SK-N-SH treated with all-trans-retinoic acid at 6 μM for 48 hours (cell line): ENCODE measurements at regions not wholly inside any gene's neighbourhood (a gene's known extent, or its start where the extent isn't known, plus 50 kb on each side); places are given as distances from the start of the nearest gene placed in this dataset.

ENCODE experiments used
- ATAC-seq: fragments of 200-7000 bp; cut with Tn5 transposase; 3 replicates; pipeline ENCODE4 v1.9.1; 2020; ENCODE audit warnings: mild to moderate bottlenecking, moderate library complexity
- ARNTL ChIP-seq: fragments of 450-650 bp; formaldehyde crosslinking; IDR thresholded peaks from 2 replicates; pipeline ENCODE4 v1.5.0; 2020; ENCODE audit warnings: low read depth, mild to moderate bottlenecking, moderate library complexity, borderline replicate concordance
- BACH2 ChIP-seq: fragments of 250-450 bp; sonication (Bioruptor Pico); IDR thresholded peaks from 2 replicates; pipeline ENCODE4 v1.9.0; 2021; ENCODE audit warnings: mild to moderate bottlenecking, borderline replicate concordance
- CSDC2 ChIP-seq: fragments of 250-450 bp; sonication (Bioruptor Pico); IDR thresholded peaks from 2 replicates; pipeline ENCODE4 v1.5.0; 2020; ENCODE audit warnings: mild to moderate bottlenecking, moderate library complexity
- ESRRG ChIP-seq: fragments of 250-450 bp; sonication (Bioruptor Pico); IDR thresholded peaks from 2 replicates; pipeline ENCODE4 v1.6.1; 2021; ENCODE audit warnings: mild to moderate bottlenecking
- GLIS3 ChIP-seq: fragments of 250-450 bp; sonication (Bioruptor Pico); IDR thresholded peaks from 2 replicates; pipeline ENCODE4 v1.5.0; 2020; ENCODE audit warnings: mild to moderate bottlenecking, moderate library complexity
- ISL1 ChIP-seq: fragments of 250-450 bp; sonication (Bioruptor Pico); IDR thresholded peaks from 2 replicates; pipeline ENCODE4 v2.1.2; 2022; ENCODE audit warnings: mild to moderate bottlenecking, moderate library complexity
- OSR1 ChIP-seq: fragments of 250-450 bp; sonication (Bioruptor Pico); IDR thresholded peaks from 2 replicates; pipeline ENCODE4 v1.8.0; 2022; ENCODE audit warnings: moderate library complexity, mild to moderate bottlenecking, inconsistent platforms
- PPARA ChIP-seq: fragments of 250-450 bp; sonication (Bioruptor Pico); IDR thresholded peaks from 2 replicates; pipeline ENCODE4 v1.5.0; 2020; ENCODE audit warnings: mild to moderate bottlenecking, borderline replicate concordance
- RARB ChIP-seq: fragments of 250-450 bp; sonication (Bioruptor Pico); IDR thresholded peaks from 2 replicates; pipeline ENCODE4 v1.8.0; 2021; ENCODE audit warnings: mild to moderate bottlenecking, moderate library complexity
- SNAI2 ChIP-seq: fragments of 250-450 bp; sonication (Bioruptor Pico); IDR thresholded peaks from 2 replicates; pipeline ENCODE4 v1.5.0; 2020; ENCODE audit warnings: mild to moderate bottlenecking, moderate library complexity
- TCF4 ChIP-seq: fragments of 250-450 bp; sonication (Bioruptor Pico); IDR thresholded peaks from 2 replicates; pipeline ENCODE4 v1.8.0; 2021; ENCODE audit warnings: mild to moderate bottlenecking, moderate library complexity, borderline replicate concordance
- TOX ChIP-seq: fragments of 250-450 bp; sonication (Bioruptor Pico); IDR thresholded peaks from 2 replicates; pipeline ENCODE4 v1.8.0; 2021; ENCODE audit warnings: mild to moderate bottlenecking, moderate library complexity, borderline replicate concordance
- ZC3H10 ChIP-seq: fragments of 250-450 bp; sonication (Bioruptor Pico); IDR thresholded peaks from 2 replicates; pipeline ENCODE4 v1.5.1; 2021; ENCODE audit warnings: mild to moderate bottlenecking, moderate library complexity
- ZFP3 ChIP-seq: fragments of 250-450 bp; sonication (Bioruptor Pico); IDR thresholded peaks from 2 replicates; pipeline ENCODE4 v1.5.0; 2020; ENCODE audit warnings: mild to moderate bottlenecking, moderate library complexity
- ZNF565 ChIP-seq: fragments of 450-650 bp; formaldehyde crosslinking; conservative IDR thresholded peaks from 2 replicates; pipeline ENCODE4 v1.5.0; 2020; ENCODE audit warnings: low read depth, mild to moderate bottlenecking, moderate library complexity
- ZNF70 ChIP-seq: fragments of 450-650 bp; formaldehyde crosslinking; IDR thresholded peaks from 2 replicates; pipeline ENCODE4 v1.5.0; 2020; ENCODE audit warnings: mild to moderate bottlenecking, moderate library complexity
- TF ChIP-seq, protein P1 (sequence below): fragments of 250-450 bp; sonication (Bioruptor Pico); IDR thresholded peaks from 2 replicates; pipeline ENCODE4 v1.8.0; 2021; ENCODE audit warnings: low read depth, mild to moderate bottlenecking, moderate library complexity, borderline replicate concordance
- TF ChIP-seq, protein P2 (sequence below): fragments of 250-450 bp; sonication (Bioruptor Pico); IDR thresholded peaks from 2 replicates; pipeline ENCODE4 v1.5.1; 2020; ENCODE audit warnings: low read depth, mild to moderate bottlenecking, moderate library complexity
- TF ChIP-seq, protein P3 (sequence below): fragments of 250-450 bp; sonication (Bioruptor Pico); IDR thresholded peaks from 2 replicates; pipeline ENCODE4 v1.5.1; 2021; ENCODE audit warnings: mild to moderate bottlenecking, moderate library complexity

DNA sequence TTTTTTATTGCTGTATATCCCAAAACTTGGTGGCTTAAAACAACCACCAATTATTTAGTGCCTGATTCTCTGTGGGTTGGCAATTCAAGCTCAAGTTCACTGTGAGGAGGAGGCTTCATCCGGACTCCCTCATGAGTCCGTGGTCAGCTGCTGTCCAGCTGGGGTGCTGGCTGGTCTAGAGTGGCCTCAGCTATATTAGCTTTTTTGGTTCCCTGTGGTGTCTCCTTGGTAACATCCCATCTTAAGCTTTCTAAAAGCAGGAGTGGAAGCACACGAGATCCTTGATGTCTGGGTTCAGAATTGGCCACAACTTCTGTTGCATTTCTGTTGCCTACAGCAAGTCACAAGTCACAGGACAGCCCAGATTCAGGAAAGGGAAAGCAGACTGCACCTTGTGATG lies 536.5 kb upstream of the FZD8 start:
- no peak for TF ChIP-seq RARB (CRISPR knock-in tag)
- no peak for TF ChIP-seq ZNF565
- no peak for TF ChIP-seq TCF4 (CRISPR knock-in tag)
- no peak for TF ChIP-seq GLIS3
- no peak for TF ChIP-seq CSDC2 (CRISPR knock-in tag)
- TF ChIP-seq, protein P1, sequence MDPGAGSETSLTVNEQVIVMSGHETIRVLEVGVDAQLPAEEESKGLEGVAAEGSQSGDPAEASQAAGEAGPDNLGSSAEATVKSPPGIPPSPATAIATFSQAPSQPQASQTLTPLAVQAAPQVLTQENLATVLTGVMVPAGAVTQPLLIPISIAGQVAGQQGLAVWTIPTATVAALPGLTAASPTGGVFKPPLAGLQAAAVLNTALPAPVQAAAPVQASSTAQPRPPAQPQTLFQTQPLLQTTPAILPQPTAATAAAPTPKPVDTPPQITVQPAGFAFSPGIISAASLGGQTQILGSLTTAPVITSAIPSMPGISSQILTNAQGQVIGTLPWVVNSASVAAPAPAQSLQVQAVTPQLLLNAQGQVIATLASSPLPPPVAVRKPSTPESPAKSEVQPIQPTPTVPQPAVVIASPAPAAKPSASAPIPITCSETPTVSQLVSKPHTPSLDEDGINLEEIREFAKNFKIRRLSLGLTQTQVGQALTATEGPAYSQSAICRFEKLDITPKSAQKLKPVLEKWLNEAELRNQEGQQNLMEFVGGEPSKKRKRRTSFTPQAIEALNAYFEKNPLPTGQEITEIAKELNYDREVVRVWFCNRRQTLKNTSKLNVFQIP: no peak
- no peak for TF ChIP-seq PPARA
- no peak for TF ChIP-seq ZNF70 (CRISPR knock-in tag)
- no peak for TF ChIP-seq ZC3H10 (CRISPR knock-in tag)
- TF ChIP-seq, protein P2, sequence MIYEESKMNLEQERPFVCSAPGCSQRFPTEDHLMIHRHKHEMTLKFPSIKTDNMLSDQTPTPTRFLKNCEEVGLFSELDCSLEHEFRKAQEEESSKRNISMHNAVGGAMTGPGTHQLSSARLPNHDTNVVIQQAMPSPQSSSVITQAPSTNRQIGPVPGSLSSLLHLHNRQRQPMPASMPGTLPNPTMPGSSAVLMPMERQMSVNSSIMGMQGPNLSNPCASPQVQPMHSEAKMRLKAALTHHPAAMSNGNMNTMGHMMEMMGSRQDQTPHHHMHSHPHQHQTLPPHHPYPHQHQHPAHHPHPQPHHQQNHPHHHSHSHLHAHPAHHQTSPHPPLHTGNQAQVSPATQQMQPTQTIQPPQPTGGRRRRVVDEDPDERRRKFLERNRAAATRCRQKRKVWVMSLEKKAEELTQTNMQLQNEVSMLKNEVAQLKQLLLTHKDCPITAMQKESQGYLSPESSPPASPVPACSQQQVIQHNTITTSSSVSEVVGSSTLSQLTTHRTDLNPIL (CRISPR knock-in tag): no peak
- TF ChIP-seq ARNTL: no peak
- no peak for TF ChIP-seq ZFP3 (CRISPR knock-in tag)
- TF ChIP-seq TOX (CRISPR knock-in tag): no peak
- TF ChIP-seq, protein P3, sequence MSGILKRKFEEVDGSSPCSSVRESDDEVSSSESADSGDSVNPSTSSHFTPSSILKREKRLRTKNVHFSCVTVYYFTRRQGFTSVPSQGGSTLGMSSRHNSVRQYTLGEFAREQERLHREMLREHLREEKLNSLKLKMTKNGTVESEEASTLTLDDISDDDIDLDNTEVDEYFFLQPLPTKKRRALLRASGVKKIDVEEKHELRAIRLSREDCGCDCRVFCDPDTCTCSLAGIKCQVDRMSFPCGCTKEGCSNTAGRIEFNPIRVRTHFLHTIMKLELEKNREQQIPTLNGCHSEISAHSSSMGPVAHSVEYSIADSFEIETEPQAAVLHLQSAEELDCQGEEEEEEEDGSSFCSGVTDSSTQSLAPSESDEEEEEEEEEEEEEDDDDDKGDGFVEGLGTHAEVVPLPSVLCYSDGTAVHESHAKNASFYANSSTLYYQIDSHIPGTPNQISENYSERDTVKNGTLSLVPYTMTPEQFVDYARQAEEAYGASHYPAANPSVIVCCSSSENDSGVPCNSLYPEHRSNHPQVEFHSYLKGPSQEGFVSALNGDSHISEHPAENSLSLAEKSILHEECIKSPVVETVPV: no peak
- ATAC-seq: no peak

DNA sequence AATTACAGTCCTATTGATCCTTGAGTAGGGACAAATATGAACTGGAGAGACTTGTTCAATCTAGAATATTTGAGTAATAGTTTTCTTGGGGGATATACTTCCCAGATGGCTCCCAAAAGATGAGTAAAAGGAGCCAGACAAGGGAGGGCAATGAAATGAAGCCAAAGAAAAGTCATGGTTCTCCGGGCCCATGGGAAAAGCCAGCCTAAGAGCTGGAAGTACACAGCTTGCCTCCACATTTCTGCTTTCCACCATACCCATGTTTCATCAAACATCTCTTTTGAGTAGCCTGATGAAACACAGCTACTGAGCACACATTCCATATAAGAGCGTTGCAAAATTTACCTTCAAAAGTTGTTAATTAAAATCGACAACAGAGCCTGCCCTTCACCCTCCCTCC lies 535.0 kb upstream of the FZD8 start:
- TF ChIP-seq ZNF70 (CRISPR knock-in tag): no peak
- no peak for ATAC-seq

DNA sequence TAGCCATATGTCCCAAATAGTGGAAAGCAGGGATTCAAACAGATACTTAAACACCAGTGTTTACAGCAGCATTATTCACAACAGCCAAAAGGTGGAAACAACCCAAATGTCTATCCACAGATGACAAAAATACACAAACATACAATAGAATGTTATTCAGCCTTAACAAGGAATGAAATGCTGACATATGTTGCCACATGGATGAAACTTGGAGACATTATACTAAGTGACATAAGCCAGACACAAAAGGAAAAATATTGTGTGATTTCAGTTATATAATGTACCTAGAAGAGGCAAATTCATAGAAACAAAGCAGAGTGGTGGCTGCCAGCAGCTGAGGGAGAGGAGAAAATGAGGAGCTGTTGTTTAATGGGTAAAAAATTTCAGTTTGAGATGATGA lies 533.9 kb upstream of the FZD8 start:
- TF ChIP-seq, protein P3: no peak
- TF ChIP-seq GLIS3 (no peak), SNAI2 (CRISPR knock-in tag) (no peak), OSR1 (no peak), BACH2 (CRISPR knock-in tag) (no peak), ZNF565 (no peak), CSDC2 (CRISPR knock-in tag) (no peak), TOX (CRISPR knock-in tag) (no peak), ZFP3 (CRISPR knock-in tag) (no peak), ARNTL (no peak), ISL1 (CRISPR knock-in tag) (no peak), ZNF70 (CRISPR knock-in tag) (no peak)
- TF ChIP-seq, protein P2 (CRISPR knock-in tag): no peak
- ATAC-seq: no peak

DNA sequence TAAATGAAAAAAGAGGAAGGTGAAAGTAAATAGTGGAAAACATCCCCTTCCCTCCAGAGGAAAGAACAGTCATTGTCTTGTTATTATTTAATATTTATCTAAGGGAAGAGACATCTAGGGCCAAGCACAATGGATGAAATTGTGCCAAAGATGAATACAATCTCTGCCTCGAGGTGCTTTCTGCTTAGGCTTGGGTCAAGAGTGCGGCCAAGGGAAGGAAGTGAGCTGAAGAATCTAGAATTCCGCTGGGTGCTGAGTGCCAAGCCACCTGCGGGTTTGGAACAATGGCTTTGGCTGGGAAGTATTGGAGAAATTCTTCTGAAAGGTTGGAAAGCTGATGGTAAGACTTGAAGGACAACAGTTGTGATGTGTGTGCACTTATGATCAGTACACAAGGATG lies 531.3 kb upstream of the FZD8 start:
- TF ChIP-seq ZNF70 (CRISPR knock-in tag) (no peak), ZC3H10 (CRISPR knock-in tag) (no peak), ARNTL (no peak), RARB (CRISPR knock-in tag) (no peak), SNAI2 (CRISPR knock-in tag) (no peak), TOX (CRISPR knock-in tag) (no peak), OSR1 (no peak), ESRRG (CRISPR knock-in tag) (no peak), BACH2 (CRISPR knock-in tag) (no peak)
- no peak for ATAC-seq
